ENCODE measurements at regions not wholly inside any gene's neighbourhood (a gene's known extent, or its start where the extent isn't known, plus 50 kb on each side); places are given as distances from the start of the nearest gene placed in this dataset.

DNA sequence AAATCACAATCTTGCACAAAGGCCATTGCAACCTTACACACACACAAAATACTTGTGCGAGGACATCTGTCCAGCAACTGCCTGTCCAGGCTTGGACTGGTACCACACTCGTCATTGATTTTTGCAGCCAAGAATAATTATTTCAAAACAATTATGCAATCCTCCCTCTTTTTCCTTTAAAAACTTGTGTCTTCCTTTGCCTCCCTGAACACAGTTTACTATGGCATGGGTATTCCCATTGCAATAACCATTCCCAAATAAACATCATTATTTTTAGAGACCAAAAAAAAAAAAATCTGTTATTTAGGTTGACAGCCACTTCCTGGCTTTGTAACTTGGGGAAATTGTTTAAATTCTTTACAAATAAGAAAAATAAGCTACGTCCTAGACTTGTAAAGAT lies 54.0 kb downstream of the C11orf91 start:
- DNase-seq: no peak

GRCh38 chr11:33646168-33646567 lies 54.5 kb downstream of the C11orf91 start:
- DNase-seq: no peak

- no peak for DNase-seq
Measured at GRCh38 chr11:33645686-33646085, 54.9 kb downstream of the C11orf91 start.

- DNase-seq: no peak
Measured at GRCh38 chr11:33643167-33643824, 57.3 kb downstream of the C11orf91 start.

- DNase-seq: no peak
Measured at GRCh38 chr11:33642461-33643166, 58.0 kb downstream of the C11orf91 start.

DNA sequence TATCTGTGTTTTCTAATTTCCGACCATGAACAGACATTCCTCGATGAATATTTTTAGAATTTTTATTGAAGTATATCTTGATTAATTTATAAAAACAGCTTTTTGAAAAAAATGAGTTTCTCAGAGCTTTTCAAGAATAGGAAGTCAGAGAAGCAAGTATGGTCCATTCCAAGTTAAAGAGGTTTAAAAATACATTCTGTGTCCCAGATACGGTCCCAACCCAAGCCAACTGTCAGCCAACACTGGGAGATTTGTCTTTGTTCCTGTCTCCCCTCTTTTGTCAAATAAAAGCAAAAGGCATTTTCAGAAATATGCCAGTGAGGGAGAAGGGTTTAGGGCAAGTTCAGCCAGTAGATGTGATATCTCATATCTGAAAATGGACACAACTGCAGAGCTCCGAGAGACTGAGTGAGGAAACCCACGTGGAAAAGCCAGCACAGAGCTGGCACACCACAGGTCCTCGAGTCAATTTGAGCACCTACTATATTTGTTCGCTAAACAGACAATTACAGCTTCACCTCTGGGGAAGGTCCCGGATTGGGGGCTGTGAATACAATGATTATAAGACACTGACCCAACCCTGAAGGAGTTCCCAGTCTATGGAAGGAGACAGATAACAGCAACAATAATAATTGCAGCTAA lies 59.8 kb downstream of the C11orf91 start:
- DNase-seq: no peak

GRCh38 chr11:33638608-33639007 lies 62.0 kb downstream of the C11orf91 start:
- DNase-seq: no peak

DNA sequence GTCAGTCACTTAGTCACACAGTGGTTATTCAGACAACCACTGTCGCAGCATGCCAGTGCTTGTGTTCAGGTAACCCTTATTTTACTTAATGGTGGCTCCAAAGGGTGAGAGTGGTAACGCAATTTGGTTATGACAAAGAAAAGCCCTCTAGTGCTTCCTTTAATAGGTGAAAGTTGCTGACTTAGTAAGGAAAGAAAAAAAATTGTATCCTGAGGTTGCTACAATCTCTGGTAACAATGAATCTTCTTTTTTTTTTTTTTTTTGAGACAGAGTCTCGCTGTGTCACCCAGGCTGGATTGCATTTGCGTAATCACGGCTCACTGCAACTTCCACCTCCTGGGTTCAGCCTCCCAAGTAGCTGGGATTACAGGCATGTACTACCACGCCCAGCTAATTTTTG lies 64.5 kb downstream of the C11orf91 start:
- DNase-seq: no peak

DNA sequence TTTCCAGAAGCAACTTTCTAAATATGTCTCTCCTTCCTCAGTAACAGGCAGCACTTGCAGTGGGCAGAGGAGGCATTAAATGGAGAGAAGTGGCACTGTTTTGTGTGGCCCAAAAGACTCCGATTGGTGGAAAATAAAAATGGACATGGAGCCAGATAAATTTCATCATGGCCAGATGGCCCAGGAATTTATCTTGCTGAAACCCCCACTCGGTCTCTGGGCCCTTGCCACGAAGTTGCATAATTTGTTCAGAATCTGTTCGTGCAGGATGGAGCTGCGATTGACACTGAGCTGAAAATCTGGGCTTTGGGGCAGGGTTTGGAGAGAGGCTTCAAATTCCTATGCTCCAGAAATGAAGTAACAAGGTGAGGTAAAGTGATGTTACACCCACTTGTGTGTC lies 65.5 kb downstream of the C11orf91 start:
- DNase-seq: no peak

- no peak for DNase-seq
Measured at GRCh38 chr11:33634291-33634834, 66.3 kb downstream of the C11orf91 start.

DNA sequence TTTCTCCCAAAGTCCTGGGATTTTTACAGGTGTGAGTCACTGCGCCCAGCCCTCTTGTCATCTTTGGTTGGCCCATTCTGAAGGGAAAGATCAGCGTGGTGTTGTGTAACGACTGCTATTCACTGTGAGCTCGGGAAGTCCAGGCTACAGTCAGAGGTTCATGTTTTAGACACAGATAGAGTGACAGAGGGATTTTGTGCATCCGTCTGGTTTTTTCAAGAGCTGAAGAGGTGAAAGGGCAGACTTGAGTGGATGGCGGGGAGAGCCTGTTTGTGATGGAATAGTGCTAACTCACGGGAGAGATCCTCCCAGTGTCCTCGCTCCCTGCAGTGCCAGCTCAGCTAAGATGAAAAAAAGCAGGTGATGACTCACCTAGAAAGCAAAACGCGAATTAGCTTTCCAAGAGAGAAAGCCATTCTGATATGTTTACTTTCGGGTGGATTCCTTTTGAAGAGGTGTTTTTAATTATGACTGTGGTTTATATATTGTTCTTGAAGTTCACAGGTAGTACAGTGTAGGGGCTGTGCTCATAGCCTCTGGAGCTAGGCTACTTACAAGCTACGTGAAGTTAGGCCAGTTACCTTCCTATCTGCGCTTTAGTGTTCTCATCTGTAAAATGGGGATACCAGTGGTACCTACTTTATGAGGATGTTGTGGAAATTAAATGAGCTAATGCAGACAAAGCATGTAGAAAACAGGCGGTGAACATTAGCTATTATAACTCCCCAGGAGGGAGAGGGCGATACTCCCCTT lies 67.2 kb downstream of the C11orf91 start:
- no peak for DNase-seq

DNA sequence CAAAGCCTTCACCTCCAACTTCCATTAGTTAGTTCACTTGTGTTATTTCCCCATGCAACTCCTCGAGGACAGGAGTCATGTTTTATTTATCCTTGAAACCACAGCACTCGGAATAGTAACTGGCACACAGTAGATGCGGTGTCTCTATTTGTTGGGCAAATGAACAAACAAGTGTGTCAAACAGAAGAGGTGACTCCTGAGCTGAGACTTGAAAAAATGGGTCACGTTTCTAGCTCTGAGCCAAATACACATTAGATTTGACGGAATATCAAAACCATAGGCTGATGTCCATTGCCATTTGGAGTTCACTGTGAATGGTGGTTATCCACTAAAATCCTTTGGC lies 68.9 kb downstream of the C11orf91 start:
- no peak for DNase-seq

- no peak for DNase-seq
Measured at GRCh38 chr11:33630936-33631748, 69.5 kb downstream of the C11orf91 start.

- DNase-seq: no peak
Measured at GRCh38 chr11:33624083-33624482, 76.5 kb downstream of the C11orf91 start.

DNA sequence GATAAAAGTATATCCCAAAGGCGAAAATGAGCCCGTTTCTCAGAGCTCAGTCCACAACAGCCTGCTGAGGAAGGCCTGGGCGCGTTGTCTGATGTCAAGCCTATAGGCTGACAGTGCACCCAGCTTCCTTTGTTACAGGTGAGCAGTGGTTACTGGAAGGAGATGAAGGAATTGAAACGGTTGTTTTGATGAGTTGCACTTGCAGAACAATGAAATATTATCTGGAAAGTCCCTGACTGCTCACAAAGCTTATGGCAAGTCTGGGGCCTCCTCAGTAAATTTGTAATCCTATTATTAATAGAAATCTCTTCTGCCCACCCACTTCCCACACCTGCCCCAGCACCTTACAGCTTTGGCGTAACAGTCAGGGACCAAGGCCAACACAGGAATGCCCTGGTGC lies 77.8 kb downstream of the C11orf91 start:
- DNase-seq: no peak

DNA sequence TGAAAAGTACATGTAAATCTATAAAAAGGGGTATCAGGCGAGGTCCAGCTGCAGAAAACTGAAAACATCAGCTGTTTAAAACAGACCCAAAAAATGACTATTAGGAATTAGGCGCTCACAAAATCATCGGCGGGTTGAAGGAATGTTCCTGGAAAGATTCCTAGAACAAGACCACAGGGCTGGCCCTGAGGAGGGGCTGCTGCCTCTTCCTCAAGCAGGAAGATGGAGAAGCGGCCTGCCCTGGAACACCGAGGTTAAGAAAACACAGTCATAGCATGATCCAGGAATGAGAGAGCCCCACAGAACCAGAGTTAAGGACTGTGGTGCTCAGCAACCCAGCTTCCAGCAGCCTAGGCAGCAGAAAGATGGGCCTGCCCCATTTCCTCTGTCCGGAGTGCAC lies 78.4 kb downstream of the C11orf91 start:
- DNase-seq: no peak

DNA sequence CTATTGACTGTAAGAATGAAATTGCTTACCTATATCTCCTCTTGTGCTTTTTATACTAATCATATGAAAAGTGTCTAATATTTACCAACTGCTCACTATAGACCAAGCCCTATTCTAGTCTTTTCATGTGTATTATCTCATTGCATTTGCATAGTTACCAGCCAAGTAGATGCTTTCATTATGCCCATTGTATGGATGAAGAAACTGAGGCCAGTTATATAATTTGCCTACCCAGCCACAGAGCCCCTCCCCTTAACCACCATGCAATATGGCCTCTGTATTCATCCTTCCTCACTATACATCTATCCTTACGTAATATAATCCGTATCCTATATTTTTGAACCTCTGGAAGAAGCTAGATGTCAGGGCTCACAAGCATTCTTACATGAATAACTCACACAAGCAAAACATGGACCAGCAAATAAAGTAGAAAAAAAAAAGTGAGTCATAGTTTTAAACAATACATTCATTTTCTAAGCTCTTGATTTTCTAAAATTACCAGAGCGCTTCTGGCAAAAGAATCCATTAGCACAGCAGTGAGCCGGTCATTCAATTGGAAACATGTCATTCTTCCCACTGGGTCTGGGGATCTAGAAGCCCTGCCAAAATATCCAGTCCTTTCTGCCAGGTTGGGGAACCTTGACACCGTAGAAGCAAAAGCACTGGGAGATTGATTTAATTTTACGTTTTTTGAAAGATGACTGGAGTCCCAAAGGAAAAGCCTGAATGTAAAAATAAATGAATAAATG lies 80.0 kb downstream of the C11orf91 start:
- DNase-seq: no peak

GRCh38 chr11:33618956-33619355 lies 81.7 kb downstream of the C11orf91 start:
- no peak for DNase-seq

- no peak for DNase-seq
Measured at GRCh38 chr11:33618351-33618710, 82.3 kb downstream of the C11orf91 start.

GRCh38 chr11:33617672-33618350 lies 82.8 kb downstream of the C11orf91 start:
- no peak for DNase-seq

DNA sequence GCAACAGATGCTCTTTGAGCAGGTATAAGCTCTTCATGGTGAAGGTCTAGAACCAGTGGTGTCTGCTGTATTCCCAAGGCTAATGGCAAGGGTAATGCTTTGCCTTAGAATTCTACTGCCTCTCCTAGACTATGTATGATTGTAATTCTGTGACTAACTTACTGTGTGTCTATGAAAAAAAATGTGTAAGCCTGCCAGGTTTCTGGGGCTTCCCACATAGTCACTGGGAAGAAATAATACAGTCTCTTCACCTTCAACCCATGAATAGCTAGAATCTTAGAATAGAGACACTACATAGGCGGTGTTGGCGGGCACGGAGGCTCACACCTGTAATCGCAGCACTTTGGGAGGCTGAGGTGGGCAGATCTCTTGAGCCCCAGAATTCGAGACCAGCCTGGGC lies 84.1 kb downstream of the C11orf91 start:
- no peak for DNase-seq
